NCI-H345 treated with DMSO at 0.1 percent for 48 hours (cell line): ENCODE measurements at regions not wholly inside any gene's neighbourhood (a gene's known extent, or its start where the extent isn't known, plus 50 kb on each side); places are given as distances from the start of the nearest gene placed in this dataset.

Source experiments
- DNase-seq: peaks from one replicate; lab custom pipeline; 2025; ENCODE audit not compliant: unreplicated experiment; lab: John Stamatoyannopoulos, UW

DNA sequence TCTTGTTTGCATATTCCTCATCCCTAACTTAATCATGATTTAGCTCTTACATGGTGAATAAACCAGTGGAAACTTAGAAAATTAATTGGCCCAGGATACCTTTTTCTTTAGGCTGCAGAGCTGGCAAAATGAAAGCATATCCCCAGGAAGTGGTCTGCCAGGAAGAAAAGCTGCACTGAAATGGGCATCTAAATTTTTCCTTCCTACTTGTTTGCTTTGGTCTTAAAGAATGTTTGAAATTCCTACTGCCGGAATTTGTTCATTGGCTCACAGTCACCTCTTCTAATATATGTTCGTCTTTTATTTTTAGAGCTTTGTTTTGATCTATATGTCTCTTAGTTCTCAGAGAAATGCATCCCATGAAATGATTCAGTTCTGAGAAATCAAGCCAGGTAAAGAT, 113.2 kb upstream of the ELL2 start:
- DNase-seq: no peak

DNA sequence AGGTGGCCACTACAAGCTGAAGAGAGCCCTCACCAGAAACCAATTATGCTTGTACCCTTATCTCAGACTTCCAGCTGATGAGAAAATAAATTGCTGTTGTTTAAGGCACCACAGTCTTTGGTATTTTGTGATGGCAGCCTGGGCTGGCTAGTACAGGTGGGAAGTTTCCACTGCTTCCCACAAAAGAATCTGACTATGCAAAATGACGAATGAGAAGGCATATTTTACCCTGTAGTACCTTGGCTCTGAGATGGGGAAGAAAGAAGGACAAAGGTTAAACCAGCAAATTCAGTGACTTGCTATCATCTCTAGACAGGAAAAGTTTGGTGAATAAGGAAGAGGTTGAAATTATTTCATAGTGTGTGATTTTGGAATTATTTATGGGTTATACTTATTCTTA, 112.8 kb upstream of the ELL2 start:
- DNase-seq: no peak

DNA sequence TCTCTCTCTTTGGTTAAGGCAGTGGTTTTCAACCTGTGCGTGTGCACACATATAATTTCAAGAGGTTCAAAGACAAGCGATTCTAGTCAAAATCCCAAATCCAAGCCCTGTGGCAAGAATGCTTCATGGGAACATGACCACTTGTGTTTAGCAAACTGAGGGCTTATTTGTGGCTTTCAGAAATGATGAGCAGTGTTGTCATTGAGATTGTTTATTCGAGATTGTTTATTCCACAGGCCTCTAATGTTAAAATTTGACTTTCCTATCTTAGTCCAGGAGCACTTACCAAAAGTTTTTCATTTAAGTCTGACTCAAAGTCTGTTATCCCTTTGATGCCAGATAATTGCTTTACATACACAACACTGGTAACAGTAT, 111.1 kb upstream of the ELL2 start:
- DNase-seq: no peak

DNA sequence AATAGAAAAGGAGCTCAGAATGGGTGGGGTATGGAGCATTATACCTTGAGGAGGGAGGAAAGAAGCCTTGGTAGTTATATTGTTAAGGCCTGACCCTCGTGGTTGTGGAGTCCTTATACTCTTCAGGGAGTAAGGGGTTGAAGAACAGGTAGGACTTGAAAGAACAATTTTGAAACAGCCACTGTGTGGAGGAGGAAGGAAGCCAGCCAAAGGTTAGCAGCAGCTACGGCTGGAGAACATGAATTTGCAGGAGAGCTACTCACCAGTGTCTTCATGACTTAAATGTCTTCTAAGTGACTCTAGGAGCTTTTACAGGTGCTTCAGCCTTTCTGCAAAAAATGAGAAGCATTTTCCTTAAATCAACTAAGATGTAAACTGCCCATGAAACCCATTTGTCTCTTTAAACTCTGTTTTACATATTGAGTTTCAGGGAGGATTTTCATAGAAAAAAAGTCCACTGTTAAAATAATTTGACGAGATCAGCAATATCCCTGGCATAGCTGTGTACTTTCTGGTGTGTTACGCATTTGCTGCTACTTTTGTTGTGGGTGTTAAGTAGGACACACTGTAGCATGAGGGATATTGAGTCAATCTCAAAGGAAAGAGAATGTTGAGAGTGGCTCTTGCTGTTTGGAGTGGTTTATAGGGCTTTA, 110.6 kb upstream of the ELL2 start:
- no peak for DNase-seq

DNA sequence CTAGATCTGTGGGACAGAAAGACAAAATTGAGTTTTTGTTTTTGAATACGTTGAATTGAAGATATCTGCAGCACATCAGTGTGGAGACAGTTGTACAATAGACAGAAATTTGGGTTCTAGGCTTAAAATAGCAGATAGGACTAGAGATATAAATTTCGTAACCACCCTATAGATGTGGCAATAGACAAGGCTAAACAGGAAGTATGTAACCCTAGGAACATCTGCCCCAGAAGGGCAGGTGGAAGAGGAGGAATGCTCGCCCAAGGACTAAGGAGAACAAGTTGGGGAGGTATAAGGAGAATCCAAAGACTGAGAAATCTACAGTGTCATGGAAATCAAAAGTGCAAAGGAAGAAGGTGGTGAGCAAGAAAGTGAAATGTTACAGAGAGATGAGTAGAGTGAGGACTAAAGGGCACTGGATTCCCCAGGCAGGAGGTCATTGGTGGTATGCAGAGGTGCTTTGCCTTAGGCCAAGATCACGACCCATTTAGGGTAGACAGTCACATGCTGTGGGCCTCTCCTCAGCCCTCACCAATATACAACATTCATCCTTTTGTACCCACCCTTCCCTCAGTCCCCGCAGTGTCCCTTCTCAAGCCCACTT, 109.1 kb upstream of the ELL2 start:
- DNase-seq: no peak

DNA sequence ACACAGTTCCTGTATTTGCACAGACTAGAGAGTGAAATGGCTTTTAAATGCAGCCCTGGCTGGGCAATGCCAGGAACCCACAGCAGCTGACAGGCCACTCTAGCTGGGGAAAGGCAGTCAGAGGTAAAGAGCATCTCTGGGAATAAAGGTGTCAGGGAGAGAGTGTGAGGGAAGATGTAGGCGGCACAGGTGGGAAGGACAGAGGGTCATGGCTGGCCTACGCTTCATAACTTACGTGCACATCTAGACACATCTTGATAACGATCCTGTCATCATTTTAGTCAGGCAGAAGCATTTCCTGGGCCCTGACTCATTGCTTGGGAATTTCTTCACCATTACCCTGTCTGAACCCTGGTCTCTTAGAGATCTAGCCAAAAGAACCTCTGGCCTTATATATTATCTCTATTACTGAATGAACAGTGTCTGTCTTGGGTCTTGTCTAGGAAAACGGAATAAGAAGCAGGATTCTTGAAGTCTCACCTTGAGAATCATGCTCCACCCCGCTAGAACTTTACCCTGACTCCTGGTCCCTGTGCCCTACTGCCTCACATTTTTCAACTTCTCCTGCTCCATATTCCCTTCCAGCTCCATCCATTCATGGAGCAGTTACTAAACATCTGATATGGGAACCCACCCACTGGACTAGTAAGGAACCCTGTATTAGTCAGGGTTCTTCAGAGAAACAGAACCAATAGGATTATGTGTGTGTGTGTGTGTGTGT, 106.4 kb upstream of the ELL2 start:
- no peak for DNase-seq

DNA sequence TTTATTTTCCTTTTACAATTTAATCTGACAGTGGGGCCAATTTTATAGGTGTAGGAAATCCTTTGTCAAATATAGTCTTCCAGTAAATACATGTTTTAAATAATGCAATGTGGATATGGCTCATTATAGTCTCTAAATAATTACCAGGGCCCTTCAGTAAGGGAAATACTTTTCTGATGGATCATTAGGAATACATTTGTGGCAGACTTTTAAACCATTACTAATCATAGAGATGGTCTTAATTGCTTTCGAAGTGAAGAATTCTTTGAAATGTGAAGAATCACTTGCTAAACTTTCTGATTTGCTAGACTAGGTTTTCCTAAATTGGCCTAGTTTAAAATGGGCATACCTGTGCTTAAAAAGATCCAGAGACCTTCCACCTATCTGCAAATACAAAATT, 105.6 kb upstream of the ELL2 start:
- DNase-seq: no peak

DNA sequence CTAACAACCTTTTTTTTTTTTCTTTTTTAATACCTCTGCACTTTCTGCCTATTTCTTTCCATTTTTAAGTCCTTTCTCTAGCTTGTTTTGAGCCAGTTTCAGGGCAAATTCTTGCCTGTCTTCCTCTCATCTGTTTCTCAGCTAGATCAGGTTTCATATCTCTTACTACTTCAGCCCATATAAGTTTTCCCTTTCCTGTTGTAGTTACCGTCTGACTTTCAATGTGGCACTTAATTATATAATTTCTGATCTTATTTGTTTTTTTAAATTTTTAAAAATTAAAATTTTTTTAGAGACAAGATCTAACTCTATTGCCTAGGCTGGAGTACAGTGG, 104.7 kb upstream of the ELL2 start:
- no peak for DNase-seq

DNA sequence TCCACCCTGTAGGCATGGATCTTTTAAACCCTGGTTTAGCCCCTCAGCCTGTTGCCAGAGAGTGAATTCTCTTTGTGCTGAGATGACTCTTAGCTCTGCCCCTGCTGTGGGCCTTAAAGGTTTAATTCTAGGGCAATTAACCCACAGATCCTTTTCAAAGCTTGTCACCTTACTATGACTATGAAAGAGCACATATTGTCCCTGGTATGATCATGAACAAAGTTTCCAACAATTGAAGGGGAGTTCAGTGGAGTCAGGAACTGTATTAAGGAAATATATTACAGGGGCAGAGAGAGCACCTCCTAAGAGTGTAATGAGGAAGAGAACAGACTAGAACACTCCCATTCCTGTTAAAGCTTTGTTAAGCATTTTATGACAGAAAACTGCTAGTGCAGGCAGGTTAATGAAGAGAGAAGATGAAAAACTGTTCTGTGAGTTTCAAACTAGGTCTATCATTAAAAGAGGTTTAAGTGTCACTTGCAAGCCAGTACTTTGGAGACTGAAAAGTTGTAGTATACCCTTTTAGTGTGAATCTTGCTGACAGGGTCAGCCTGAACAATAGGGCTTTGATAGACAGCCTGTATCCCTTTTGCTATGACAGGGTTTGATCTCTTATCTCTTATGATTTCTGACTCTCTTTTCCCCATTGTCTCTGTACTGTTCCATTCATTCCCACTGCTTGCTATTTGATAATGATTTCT, 104.2 kb upstream of the ELL2 start:
- DNase-seq: peak; percentile 1

DNA sequence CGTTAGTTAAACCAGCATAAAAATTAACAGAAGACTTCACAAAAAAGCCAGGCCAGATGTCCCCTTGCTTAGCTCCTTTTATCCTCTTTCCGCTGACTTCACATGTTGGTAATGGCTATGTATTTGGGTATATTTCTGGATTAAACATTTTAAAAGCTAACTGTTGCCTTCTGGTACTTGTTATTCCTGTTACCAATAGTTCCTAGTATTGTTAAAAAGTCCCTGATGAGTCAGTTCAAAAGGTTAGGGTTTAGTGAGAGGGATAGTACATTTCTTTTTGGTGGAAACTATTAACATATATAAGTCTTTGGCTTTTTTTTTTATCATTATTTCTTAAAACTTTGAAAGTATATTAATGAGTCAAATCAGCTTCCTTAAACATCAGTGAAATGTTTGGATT, 103.2 kb upstream of the ELL2 start:
- DNase-seq: no peak

DNA sequence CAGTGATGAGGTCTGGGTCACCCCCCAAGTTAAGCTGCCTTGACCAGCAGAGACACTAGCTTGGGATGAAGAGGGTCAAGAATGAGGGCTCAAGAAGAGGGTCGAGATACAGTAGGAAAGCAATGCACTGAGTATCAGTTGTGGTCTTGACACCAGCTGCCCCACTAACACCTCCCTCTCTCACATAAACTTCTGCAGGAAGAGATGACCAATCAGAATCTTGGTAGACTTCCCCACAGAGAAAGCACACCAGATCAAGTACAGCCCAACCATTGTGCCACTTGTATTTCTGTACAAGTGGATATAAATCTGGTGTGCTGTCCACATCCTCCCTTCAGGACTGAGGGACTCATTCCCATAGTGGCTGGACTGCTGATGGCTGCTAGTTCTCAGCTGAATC, 101.2 kb upstream of the ELL2 start:
- no peak for DNase-seq

DNA sequence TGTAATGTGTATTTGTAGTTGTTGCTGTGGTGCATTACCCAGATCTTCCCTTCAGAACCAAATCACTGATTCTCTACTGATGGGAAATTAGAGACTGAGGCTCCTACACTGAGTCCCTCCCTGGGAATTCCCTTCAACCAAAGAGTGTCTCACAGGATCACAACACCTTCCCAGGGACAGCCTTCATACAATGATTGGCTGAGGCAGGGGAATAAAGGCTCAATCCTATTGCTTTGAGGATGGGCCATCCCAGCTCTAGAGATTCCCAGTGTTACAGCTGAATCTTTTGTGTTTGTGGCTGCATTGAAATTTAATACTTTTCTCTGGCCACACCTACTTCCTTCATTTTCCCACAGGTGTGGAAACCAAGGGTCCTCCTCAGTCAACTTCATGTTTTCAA, 96.4 kb upstream of the ELL2 start:
- DNase-seq: no peak

DNA sequence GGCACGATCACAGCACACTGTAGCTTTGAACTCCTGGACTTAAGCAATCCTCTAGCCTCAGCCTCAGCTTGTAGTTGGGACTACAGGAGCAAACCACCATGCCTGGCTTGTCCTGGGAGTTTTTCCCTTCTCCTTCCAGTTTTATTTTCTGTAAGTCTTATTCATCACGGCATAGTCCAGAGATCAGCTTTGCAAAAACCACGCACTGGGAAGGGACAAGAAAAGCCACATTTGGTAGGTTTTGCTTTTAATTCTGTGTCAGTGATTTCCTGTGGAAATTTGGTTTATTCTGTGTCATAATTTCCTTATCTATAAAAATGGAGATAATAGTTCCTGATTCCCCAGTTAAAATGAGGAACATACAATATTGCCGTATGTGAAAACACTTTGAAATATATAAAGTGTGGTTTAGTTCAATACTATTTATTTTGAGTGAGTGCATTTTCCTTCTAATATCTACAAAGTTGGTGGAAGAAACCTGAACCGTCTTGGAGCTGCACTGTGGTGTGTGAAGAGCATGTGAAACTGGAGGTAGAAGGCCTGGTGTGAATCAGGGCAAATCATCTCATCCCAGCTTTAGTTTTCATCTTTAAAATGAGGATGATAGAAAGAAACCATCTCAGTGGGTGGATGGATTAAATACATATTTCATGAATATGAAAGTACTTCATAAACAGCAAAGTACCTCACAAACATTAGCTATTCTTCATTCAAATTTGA, 92.8 kb upstream of the ELL2 start:
- DNase-seq: no peak

DNA sequence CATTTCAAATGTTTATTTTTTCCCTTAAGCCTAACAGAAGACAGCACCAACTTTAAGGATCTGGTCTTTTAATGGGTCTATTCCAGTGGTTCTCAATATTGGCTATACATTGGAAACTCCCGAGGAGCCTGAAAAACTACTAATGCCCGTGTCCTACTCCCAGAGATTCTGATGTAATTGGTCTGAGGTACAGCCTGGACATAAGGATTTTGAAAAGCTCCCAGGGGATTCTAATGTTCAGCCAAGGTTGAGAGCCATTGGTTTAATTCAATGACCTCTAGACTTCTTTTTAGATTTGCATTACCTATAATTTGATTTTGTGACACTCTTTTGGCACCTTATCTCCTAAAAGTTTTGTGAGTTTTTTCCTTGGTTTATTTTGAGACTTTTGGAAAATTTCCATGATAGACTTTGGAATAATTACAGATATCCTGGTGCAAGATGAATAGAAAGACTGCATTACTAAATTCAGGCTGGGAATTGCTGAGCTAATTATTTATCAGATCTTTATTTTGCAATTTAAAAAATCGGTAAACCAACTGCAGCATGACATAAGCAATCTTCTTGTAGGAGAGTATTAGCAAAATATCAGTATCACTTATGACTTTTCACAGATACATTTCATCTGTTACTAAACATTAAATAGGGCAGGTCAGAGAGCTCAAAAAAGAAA, 91.5 kb upstream of the ELL2 start:
- no peak for DNase-seq

DNA sequence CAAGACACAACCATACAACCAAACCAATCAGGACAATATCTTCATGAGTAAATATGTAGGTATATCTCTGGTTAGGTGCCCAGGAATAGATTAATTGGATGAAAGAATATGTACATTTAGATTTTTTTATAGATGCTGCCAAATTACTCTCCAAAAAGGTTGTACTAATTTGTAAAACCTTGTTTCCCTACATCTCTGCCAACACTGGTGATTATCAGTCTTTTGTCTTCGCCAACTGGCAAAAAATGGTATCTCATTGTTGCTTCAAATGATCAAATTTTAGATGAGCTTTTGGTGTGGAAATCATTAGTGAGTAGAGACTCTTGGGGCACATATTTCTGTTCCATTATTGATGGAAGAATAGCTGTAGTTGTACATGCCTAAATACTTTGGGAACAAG, 90.7 kb upstream of the ELL2 start:
- no peak for DNase-seq

DNA sequence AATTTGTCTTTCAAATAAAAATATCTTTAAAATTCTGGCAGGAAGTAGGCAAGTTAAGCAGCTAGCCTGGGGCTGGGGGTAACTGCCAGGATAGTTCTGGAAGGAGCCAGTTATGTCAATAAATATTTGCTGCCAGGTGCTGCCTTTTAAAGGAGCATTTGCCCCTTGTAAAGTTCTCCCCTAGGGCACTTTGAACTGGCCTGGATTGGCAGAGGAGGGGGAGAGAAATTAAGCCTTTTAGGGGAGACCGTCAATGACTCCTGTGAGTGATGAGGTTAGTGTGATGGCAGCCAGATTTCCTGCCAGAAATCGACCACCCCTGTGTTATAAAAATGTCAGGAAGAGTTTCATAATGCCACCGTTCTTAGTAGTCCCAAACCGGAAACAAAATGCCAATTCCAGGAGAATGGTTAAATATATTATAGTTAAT, 89.8 kb upstream of the ELL2 start:
- DNase-seq: no peak

DNA sequence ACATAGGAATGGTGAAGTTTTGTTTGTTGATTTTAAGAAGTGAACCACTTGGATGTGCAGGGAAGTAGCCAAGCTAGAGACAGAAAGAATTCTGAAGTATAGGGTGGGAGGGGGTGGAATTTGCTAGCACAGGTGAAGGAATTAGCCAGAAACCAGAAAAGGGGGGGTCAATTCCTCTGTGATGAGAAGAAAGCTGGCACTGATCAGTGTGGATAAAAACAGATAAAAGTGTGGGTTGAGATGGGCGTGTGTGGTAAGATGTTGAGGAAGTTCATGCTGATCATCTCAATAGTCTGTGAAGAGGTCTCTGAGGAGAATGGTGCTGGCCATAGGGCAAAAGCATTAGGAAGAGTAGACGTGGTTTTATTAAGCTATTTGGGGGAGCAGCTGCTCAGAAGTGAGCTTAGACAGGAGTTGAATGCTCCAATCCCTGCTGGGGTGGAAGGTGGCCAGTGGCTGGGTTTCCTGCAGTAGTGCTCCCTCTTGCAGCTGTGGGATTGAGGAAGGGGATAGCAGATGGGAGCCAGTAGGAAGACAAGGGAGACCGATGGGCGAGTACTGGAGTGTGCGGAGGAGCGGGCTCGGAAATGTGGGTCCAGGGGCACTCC, 88.7 kb upstream of the ELL2 start:
- DNase-seq: no peak

DNA sequence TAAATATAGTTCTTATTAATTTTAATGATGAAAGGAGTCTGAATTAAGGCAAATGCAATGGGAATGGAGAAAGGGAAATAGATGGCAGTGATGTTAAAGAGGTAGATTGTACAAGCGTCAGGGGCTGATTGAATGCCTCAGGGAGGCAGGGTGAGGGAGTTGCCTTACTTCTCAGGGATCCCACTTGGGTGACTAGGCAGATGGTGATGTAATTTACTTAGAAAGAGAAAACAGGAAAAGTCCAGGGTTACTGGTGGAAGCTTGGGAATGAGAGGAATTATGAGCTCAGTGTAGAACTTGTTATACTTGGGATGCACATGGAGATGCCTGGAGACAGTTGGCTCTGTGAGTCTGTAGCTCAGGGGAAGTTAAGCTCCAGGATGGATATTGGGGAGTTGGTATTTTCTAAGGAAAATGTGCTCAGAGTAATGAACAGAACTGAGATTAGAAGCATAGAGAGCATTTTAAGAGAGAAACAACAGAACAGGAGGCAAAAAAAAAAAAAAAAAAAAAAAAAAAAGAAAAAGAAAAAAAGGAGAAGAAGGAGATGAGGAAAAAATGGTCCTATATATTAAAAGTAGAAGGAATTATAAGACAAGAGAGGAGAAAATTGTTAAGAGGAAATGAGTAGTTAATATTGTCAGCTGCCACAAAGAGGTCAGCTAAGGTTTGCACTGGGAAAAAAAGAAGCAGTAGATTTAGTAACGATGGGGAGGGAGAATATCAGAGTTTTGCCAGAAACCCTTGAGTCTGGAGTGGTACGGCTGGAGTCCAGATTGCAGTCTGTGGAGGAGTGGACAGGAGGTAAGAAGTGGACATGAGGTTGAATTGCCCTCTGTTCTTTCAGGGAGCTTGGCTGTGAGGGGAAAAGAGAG, 88.0 kb upstream of the ELL2 start:
- DNase-seq: no peak

DNA sequence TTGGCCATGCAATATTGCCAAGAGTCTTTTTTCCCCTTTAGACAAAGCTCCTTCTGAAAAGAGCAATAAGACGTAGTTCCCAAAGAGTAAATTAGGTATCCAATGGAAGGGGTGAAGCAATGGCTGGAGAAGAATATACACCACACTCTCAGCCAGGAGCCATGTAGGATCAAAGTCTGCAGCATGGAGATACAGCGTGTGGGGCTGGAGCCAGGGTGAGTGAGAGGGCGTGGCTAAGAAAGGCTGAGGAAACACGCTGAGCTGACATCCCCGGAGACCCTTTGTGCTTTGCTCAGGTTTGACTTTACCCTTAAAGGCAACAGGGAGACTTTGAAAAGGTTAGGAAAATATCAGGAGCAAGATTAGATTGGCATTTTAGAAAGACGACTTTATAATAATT, 87.1 kb upstream of the ELL2 start:
- DNase-seq: no peak

DNA sequence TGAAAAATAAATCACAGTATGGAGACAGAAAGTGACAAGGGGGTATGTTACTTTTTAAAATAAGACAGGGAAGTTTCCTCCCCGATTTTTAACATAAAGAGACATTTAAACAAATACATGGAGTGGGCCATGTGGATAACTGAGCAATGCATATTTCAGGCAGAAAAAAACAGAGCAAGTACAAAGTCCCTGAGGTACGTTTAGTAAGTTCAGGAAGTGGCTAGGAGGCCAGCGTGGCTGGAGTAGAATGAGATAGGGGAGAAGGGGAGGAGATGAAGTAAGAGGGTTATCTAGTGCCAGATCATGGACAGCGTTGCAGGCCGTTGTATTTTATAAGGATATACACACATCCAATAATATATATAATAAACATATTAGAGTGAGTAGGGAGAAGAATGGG, 84.2 kb upstream of the ELL2 start:
- DNase-seq: no peak
